ENCODE measurements at regions not wholly inside any gene's neighbourhood (a gene's known extent, or its start where the extent isn't known, plus 50 kb on each side); places are given as distances from the start of the nearest gene placed in this dataset.

- intact Hi-C loops (cut with micrococcal nuclease) = no loop called here
Measured at GRCh38 chr7:126378642-126379041, 874.1 kb downstream of the GRM8 start.

- intact Hi-C loops (cut with micrococcal nuclease) = no loop called here
Measured at GRCh38 chr7:126370038-126370668, 882.6 kb downstream of the GRM8 start.

GRCh38 chr7:126362746-126363145, 890.0 kb downstream of the GRM8 start:
- intact Hi-C loops (cut with micrococcal nuclease) = no loop called here

- intact Hi-C loops (cut with micrococcal nuclease) = no loop called here
Measured at GRCh38 chr7:126361183-126361582, 891.6 kb downstream of the GRM8 start.

GRCh38 chr7:126339813-126340212, 912.9 kb downstream of the GRM8 start:
- intact Hi-C loops (cut with micrococcal nuclease) = no loop called here

GRCh38 chr7:126305671-126306070, 947.1 kb downstream of the GRM8 start:
- intact Hi-C loops (cut with micrococcal nuclease) = no loop called here

GRCh38 chr7:126303926-126304325, 948.8 kb downstream of the GRM8 start:
- intact Hi-C loops (cut with micrococcal nuclease) = no loop called here

- intact Hi-C loops (cut with micrococcal nuclease) = no loop called here
Measured at GRCh38 chr7:126302639-126303038, 950.1 kb downstream of the GRM8 start.

GRCh38 chr7:126286317-126286716, 966.4 kb downstream of the GRM8 start:
- intact Hi-C loops (cut with micrococcal nuclease) = no loop called here

- intact Hi-C loops (cut with micrococcal nuclease) = no loop called here
Measured at GRCh38 chr7:126236261-126236660, 1016.5 kb downstream of the GRM8 start.

GRCh38 chr7:126228356-126229061, 1024.2 kb downstream of the GRM8 start:
- intact Hi-C loops (cut with micrococcal nuclease) = no loop called here

GRCh38 chr7:126227643-126228042, 1025.1 kb downstream of the GRM8 start:
- intact Hi-C loops (cut with micrococcal nuclease) = no loop called here

- intact Hi-C loops (cut with micrococcal nuclease) = no loop called here
Measured at GRCh38 chr7:126227055-126227454, 1025.7 kb downstream of the GRM8 start.

- intact Hi-C loops (cut with micrococcal nuclease) = no loop called here
Measured at GRCh38 chr7:126223729-126224128, 1029.0 kb downstream of the GRM8 start.

- intact Hi-C loops (cut with micrococcal nuclease) = no loop called here
Measured at GRCh38 chr7:126222782-126223181, 1030.0 kb downstream of the GRM8 start.

- intact Hi-C loops (cut with micrococcal nuclease) = no loop called here
Measured at GRCh38 chr7:126215785-126216184, 1037.0 kb downstream of the GRM8 start.

GRCh38 chr7:126213876-126214275, 1038.9 kb downstream of the GRM8 start:
- intact Hi-C loops (cut with micrococcal nuclease) = no loop called here

GRCh38 chr7:126211875-126212274, 1040.9 kb downstream of the GRM8 start:
- intact Hi-C loops (cut with micrococcal nuclease) = no loop called here

- intact Hi-C loops (cut with micrococcal nuclease) = no loop called here
Measured at GRCh38 chr7:126210707-126211106, 1042.0 kb downstream of the GRM8 start.

- intact Hi-C loops (cut with micrococcal nuclease) = no loop called here
Measured at GRCh38 chr7:126203185-126203584, 1049.6 kb downstream of the GRM8 start.

- intact Hi-C loops (cut with micrococcal nuclease) = no loop called here
Measured at GRCh38 chr7:126202177-126202576, 1050.6 kb downstream of the GRM8 start.

- intact Hi-C loops (cut with micrococcal nuclease) = no loop called here
Measured at GRCh38 chr7:126185959-126186580, 1066.7 kb downstream of the GRM8 start.

GRCh38 chr7:126179916-126180315, 1072.8 kb downstream of the GRM8 start:
- intact Hi-C loops (cut with micrococcal nuclease) = no loop called here
